HFFc6 (cell line): ENCODE measurements at regions not wholly inside any gene's neighbourhood (a gene's known extent, or its start where the extent isn't known, plus 50 kb on each side); places are given as distances from the start of the nearest gene placed in this dataset.

ENCODE experiments used
- DNase-seq: peaks from one replicate; pipeline ENCODE4 v3.0.0-alpha.2; 2018
- H3K27ac Mint-ChIP-seq: 2 replicates; pipeline ENCODE4 v1.8.0; 2020; ENCODE audit warnings: mild to moderate bottlenecking, mixed read lengths
- H3K27me3 Mint-ChIP-seq: 2 replicates; pipeline ENCODE4 v1.8.0; 2021; ENCODE audit warnings: mild to moderate bottlenecking, moderate library complexity, mixed read lengths; ENCODE audit not compliant: insufficient read depth
- H3K36me3 Mint-ChIP-seq: 2 replicates; pipeline ENCODE4 v1.8.0; 2021; ENCODE audit warnings: low read depth, mixed read lengths
- H3K4me1 Mint-ChIP-seq: 2 replicates; pipeline ENCODE4 v1.8.0; 2020; ENCODE audit warnings: low read depth, mixed read lengths
- H3K4me3 Mint-ChIP-seq: 2 replicates; pipeline ENCODE4 v1.8.0; 2020; ENCODE audit warnings: mild to moderate bottlenecking, moderate library complexity, mixed read lengths
- H3K9me3 Mint-ChIP-seq: 2 replicates; pipeline ENCODE4 v1.8.0; 2020; ENCODE audit warnings: mild to moderate bottlenecking, mixed read lengths
- CTCF ChIP-seq: fragments of 200-600 bp; sonication (generic); IDR thresholded peaks from 2 replicates; pipeline ENCODE4 v1.5.0; 2021; ENCODE audit warnings: antibody characterized with exemption, mild to moderate bottlenecking

- DNase-seq, result no peak
Measured at GRCh38 chr2:66867063-66867441, 432.1 kb downstream of the MEIS1 start.

GRCh38 chr2:66869076-66869475 lies 434.2 kb downstream of the MEIS1 start:
- Mint-ChIP-seq H3K27me3 (no peaks in the 10 kb centered on the region; the same call in 1 of the 2 replicates), H3K9me3 (no peaks in the 10 kb centered on the region), H3K27ac (peak overlapping the region; percentile 83), H3K4me3 (peak overlapping the region; percentile 45), H3K36me3 (peaks cover 4% of the 10 kb centered on the region; the same call in 1 of the 2 replicates), H3K4me1 (peaks cover 100% of the 10 kb centered on the region)
- TF ChIP-seq CTCF, result no peak
- DNase-seq, result peak; percentile 88

More at GRCh38 chr2:66867063-66867441, 432.1 kb downstream of the MEIS1 start:
- TF ChIP-seq CTCF, result no peak
- Mint-ChIP-seq H3K4me3 (peak overlapping the region; percentile 12; the same call in 1 of the 2 replicates), H3K4me1 (peaks cover 100% of the 10 kb centered on the region), H3K9me3 (no peaks in the 10 kb centered on the region), H3K36me3 (peaks cover 4% of the 10 kb centered on the region; the same call in 1 of the 2 replicates), H3K27ac (peak overlapping the region; percentile 83), H3K27me3 (no peaks in the 10 kb centered on the region; the same call in 1 of the 2 replicates)

GRCh38 chr2:66872081-66872985 lies 437.4 kb downstream of the MEIS1 start:
- H3K9me3 Mint-ChIP-seq, result no peaks in the 10 kb centered on the region
- no peaks in the 10 kb centered on the region; the same call in 1 of the 2 replicates for H3K27me3 Mint-ChIP-seq
- peak overlapping the region; percentile 90 for H3K27ac Mint-ChIP-seq
- H3K4me3 Mint-ChIP-seq, result peak overlapping the region; percentile 56
- H3K36me3 Mint-ChIP-seq, result peaks cover 4% of the 10 kb centered on the region; the same call in 1 of the 2 replicates
- DNase-seq, result peak; percentile 41
- no peak for TF ChIP-seq CTCF
- peaks cover 91% of the 10 kb centered on the region for H3K4me1 Mint-ChIP-seq

- peaks cover 4% of the 10 kb centered on the region; the same call in 1 of the 2 replicates for H3K36me3 Mint-ChIP-seq
- H3K27ac Mint-ChIP-seq, result peak overlapping the region; percentile 90
- no peak for TF ChIP-seq CTCF
- no peaks in the 10 kb centered on the region for H3K9me3 Mint-ChIP-seq
- H3K27me3 Mint-ChIP-seq, result no peaks in the 10 kb centered on the region; the same call in 1 of the 2 replicates
- H3K4me3 Mint-ChIP-seq, result peak overlapping the region; percentile 18
- peaks cover 83% of the 10 kb centered on the region for H3K4me1 Mint-ChIP-seq
- peak; percentile 40 for DNase-seq
Measured at GRCh38 chr2:66872986-66873754, 438.2 kb downstream of the MEIS1 start.

- Mint-ChIP-seq H3K9me3 (no peaks in the 10 kb centered on the region), H3K4me1 (peaks cover 70% of the 10 kb centered on the region), H3K36me3 (peaks cover 4% of the 10 kb centered on the region; the same call in 1 of the 2 replicates), H3K27ac (peak overlapping the region; percentile 51), H3K4me3 (no peak overlapping the region), H3K27me3 (no peaks in the 10 kb centered on the region; the same call in 1 of the 2 replicates)
- TF ChIP-seq CTCF, result peak; percentile 13; the same call in 1 of the 2 replicates
- peak; percentile 51 for DNase-seq
Measured at GRCh38 chr2:66874411-66874810, 439.5 kb downstream of the MEIS1 start.
